Erythroblast (primary cell): ENCODE measurements at regions not wholly inside any gene's neighbourhood (a gene's known extent, or its start where the extent isn't known, plus 50 kb on each side); places are given as distances from the start of the nearest gene placed in this dataset.

Experiments
- GATA1 ChIP-seq: IDR thresholded peaks from 2 replicates; pipeline ENCODE4 v1.6.1; 2011; ENCODE audit warnings: low read depth, mild to moderate bottlenecking, control low read depth, low read length, moderate library complexity
- POLR2A ChIP-seq: IDR thresholded peaks from 2 replicates; pipeline ENCODE4 v1.6.1; 2011; ENCODE audit warnings: mild to moderate bottlenecking, low read length

DNA sequence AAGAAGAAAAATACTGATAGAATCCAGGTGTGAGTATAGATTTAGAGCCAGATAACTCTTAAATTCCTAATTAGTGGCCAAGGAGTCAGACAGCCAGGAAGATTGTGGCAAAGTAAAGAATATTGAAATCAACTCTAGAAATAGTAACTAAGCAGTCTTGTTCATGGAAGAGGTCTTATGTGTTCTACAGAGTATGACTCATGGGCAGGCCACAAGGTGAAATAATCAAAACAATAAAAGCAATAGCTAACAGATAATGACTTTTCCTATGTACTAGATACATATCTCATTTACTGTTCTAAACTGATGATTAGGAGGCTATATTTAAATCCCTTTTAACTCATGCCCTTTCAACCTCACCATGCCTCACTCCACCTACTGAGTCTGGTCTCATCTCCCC is 227.4 kb upstream of the COL3A1 start:
- TF ChIP-seq POLR2A (no peak), GATA1 (no peak)
